IMR-90 (cell line): ENCODE measurements at regions not wholly inside any gene's neighbourhood (a gene's known extent, or its start where the extent isn't known, plus 50 kb on each side); places are given as distances from the start of the nearest gene placed in this dataset.

ENCODE experiments used
- ATAC-seq: fragments of 200-7000 bp; cut with Tn5 transposase; 2 replicates; pipeline ENCODE4 v1.9.1; 2020; ENCODE audit warnings: low read depth, mild to moderate bottlenecking, moderate library complexity
- BruUV-seq: library from RNA; stranded (reverse); fragments of 400-500 nt; replicated peaks from 2 replicates; lab custom pipeline; 2021; lab: Mats Ljungman, UMichigan
- CTCF ChIA-PET: fragments of 300-600 bp; formaldehyde crosslinking; extraction: SDS; loops from one replicate; lab custom pipeline; 2021; ENCODE audit warnings: antibody characterized with exemption; lab: Yijun Ruan, JAX
- POLR2A ChIA-PET: fragments of 300-600 bp; sonication (Branson Sonifier 250); formaldehyde crosslinking; loops from one replicate; lab custom pipeline; 2022; ENCODE audit warnings: antibody characterized with exemption; ENCODE audit not compliant: unreplicated experiment; lab: Charles Lee
- DNase-seq: peaks from one replicate; pipeline ENCODE4 v3.0.0; 2013
- H2AFZ ChIP-seq: replicated peaks from 2 replicates; pipeline ENCODE3; 2013; ENCODE audit warnings: low read length, mild to moderate bottlenecking; ENCODE audit not compliant: poor library complexity
- H2AK5ac ChIP-seq: 2 replicates; pipeline ENCODE4 v1.6.1; 2013; ENCODE audit warnings: low read depth, low read length, inconsistent platforms
- H2AK9ac ChIP-seq: replicated peaks from 2 replicates; pipeline ENCODE3; 2013; ENCODE audit warnings: mild to moderate bottlenecking, low read depth, low read length, moderate library complexity; ENCODE audit not compliant: poor library complexity
- H2BK120ac ChIP-seq: 2 replicates; pipeline ENCODE4 v1.6.1; 2013; ENCODE audit warnings: low read depth, low read length, inconsistent platforms
- H2BK15ac ChIP-seq: 3 replicates; pipeline ENCODE4 v1.6.1; 2013; ENCODE audit warnings: low read depth, low read length, inconsistent platforms
- H2BK20ac ChIP-seq: 2 replicates; pipeline ENCODE4 v1.6.1; 2013; ENCODE audit warnings: low read depth, mild to moderate bottlenecking, inconsistent platforms, low read length, moderate library complexity
- H2BK5ac ChIP-seq: 2 replicates; pipeline ENCODE4 v1.6.1; 2013; ENCODE audit warnings: mild to moderate bottlenecking, low read depth, low read length, inconsistent platforms; ENCODE audit not compliant: poor library complexity, severe bottlenecking
- H3K14ac ChIP-seq: replicated peaks from 2 replicates; pipeline ENCODE4 v1.6.1; 2013; ENCODE audit warnings: low read depth, low read length, inconsistent platforms
- H3K18ac ChIP-seq: 2 replicates; pipeline ENCODE4 v1.6.1; 2013; ENCODE audit warnings: low read depth, low read length, control low read depth
- H3K23ac ChIP-seq: 2 replicates; pipeline ENCODE4 v1.6.1; 2013; ENCODE audit warnings: low read depth, low read length, inconsistent platforms
- H3K27ac ChIP-seq: 2 replicates; pipeline ENCODE4 v1.5.1; 2013; ENCODE audit warnings: mild to moderate bottlenecking, control low read depth, low read length; ENCODE audit not compliant: insufficient read depth
- H3K27me3 ChIP-seq: 2 replicates; pipeline ENCODE4 v1.6.1; 2013; ENCODE audit warnings: low read length; ENCODE audit not compliant: control insufficient read depth, insufficient read depth
- H3K36me3 ChIP-seq: 2 replicates; pipeline ENCODE4 v1.6.1; 2013; ENCODE audit warnings: low read length, mixed read lengths; ENCODE audit not compliant: control insufficient read depth, insufficient read depth
- H3K4ac ChIP-seq: 2 replicates; pipeline ENCODE4 v1.6.1; 2013; ENCODE audit warnings: low read depth, low read length, inconsistent platforms
- H3K4me1 ChIP-seq: 2 replicates; pipeline ENCODE4 v1.6.1; 2013; ENCODE audit warnings: low read length, mixed read lengths; ENCODE audit not compliant: control insufficient read depth, insufficient read depth
- H3K4me2 ChIP-seq: 2 replicates; pipeline ENCODE4 v1.6.1; 2013; ENCODE audit warnings: low read depth, mild to moderate bottlenecking, control low read depth, low read length, moderate library complexity
- H3K4me3 ChIP-seq: 2 replicates; pipeline ENCODE4 v1.5.1; 2013; ENCODE audit warnings: low read depth, mild to moderate bottlenecking, control low read depth, low read length, moderate library complexity; ENCODE audit not compliant: insufficient read depth
- H3K56ac ChIP-seq: 2 replicates; pipeline ENCODE4 v1.6.1; 2013; ENCODE audit warnings: low read length, inconsistent platforms; ENCODE audit not compliant: insufficient read depth; ENCODE audit errors: extremely low read depth
- H3K79me1 ChIP-seq, 2 experiments: 2 replicates each; pipeline ENCODE4 v1.6.1; 2013; ENCODE audit warnings: low read length in 2 of 2, inconsistent platforms in 1 of 2, low read depth in 1 of 2
- H3K9ac ChIP-seq: 2 replicates; pipeline ENCODE4 v1.6.1; 2013; ENCODE audit warnings: low read depth, low read length, control low read depth
- H3K9me1 ChIP-seq: 2 replicates; pipeline ENCODE4 v1.6.1; 2013; ENCODE audit warnings: low read length, inconsistent platforms; ENCODE audit not compliant: insufficient read depth
- H3K9me3 ChIP-seq: 2 replicates; pipeline ENCODE4 v1.6.1; 2013; ENCODE audit warnings: low read length; ENCODE audit not compliant: control insufficient read depth, insufficient read depth
- H4K20me1 ChIP-seq: 2 replicates; pipeline ENCODE4 v1.6.1; 2013; ENCODE audit warnings: low read length, inconsistent platforms; ENCODE audit not compliant: insufficient read depth
- H4K5ac ChIP-seq: 2 replicates; pipeline ENCODE4 v1.6.1; 2013; ENCODE audit warnings: mild to moderate bottlenecking, low read depth, low read length, control low read depth
- H4K8ac ChIP-seq, 2 experiments: 2 replicates each; pipeline ENCODE4 v1.6.1; 2013; ENCODE audit warnings: low read depth in 2 of 2, low read length in 2 of 2, control low read depth in 1 of 2, inconsistent platforms in 1 of 2
- H4K91ac ChIP-seq: 2 replicates; pipeline ENCODE4 v1.6.1; 2013; ENCODE audit warnings: low read depth, low read length, inconsistent platforms; ENCODE audit not compliant: insufficient read depth
- ELK1 ChIP-seq: fragments of 150-350 bp; IDR thresholded peaks from 2 replicates; pipeline ENCODE4 v1.6.1; 2016; ENCODE audit warnings: low read depth, mild to moderate bottlenecking, low read length, moderate library complexity, borderline replicate concordance
- NFE2L2 ChIP-seq: fragments of 150-350 bp; IDR thresholded peaks from 2 replicates; pipeline ENCODE4 v1.6.1; 2016; ENCODE audit warnings: low read depth, mild to moderate bottlenecking, low read length
- RCOR1 ChIP-seq: IDR thresholded peaks from 2 replicates; pipeline ENCODE4 v1.6.1; 2012; ENCODE audit warnings: mild to moderate bottlenecking, low read length, improper control_type of control experiment; ENCODE audit not compliant: insufficient replicate concordance
- dilution Hi-C: fragments of 300-500 bp; cut with HindIII; formaldehyde crosslinking; loops from one replicate; pipeline ENCODE4 v1.14.3; 2018; ENCODE audit warnings: low sequenced_read_pairs; ENCODE audit not compliant: unreplicated experiment
- in situ Hi-C: fragments of 300-500 bp; cut with MboI; formaldehyde crosslinking; loops from 3 replicates; pipeline ENCODE4 v1.14.3; 2019; ENCODE audit warnings: low sequenced_read_pairs, inconsistent platforms, mixed read lengths
- intact Hi-C: fragments of 100-400 bp; cut with micrococcal nuclease; formaldehyde crosslinking; loops from 2 replicates; pipeline ENCODE4 v1.10.0; 2022

- no peak overlapping the region for H2AFZ ChIP-seq
- intact Hi-C loops (no loop called here), in situ Hi-C loops (no loop called here), dilution Hi-C loops (no loop called here)
- H2BK120ac ChIP-seq = no peak overlapping the region
- ChIA-PET POLR2A (no interaction called here), CTCF (no interaction called here)
- H4K20me1 ChIP-seq = no peaks in the 10 kb centered on the region
- ATAC-seq = no peak
- no peaks in the 10 kb centered on the region for H3K9me3 ChIP-seq
- H4K91ac ChIP-seq = no peak overlapping the region
- H2BK5ac ChIP-seq = no peak overlapping the region
- H3K4me1 ChIP-seq = 0 out of 2 replicates have a peak, but pooled peaks cover 2% of the 10 kb centered on the region
- H3K23ac ChIP-seq = no peak overlapping the region
- no peak overlapping the region for H3K9ac ChIP-seq
- no peak overlapping the region for H2AK5ac ChIP-seq
- no peak overlapping the region for H3K4me3 ChIP-seq
- H2AK9ac ChIP-seq = no peak overlapping the region
- no peak overlapping the region for H2BK15ac ChIP-seq
- no peaks in the 10 kb centered on the region for H3K27me3 ChIP-seq
- no peak overlapping the region for H3K4me2 ChIP-seq
- no peaks in the 10 kb centered on the region for H3K79me1 ChIP-seq
- no peaks in the 10 kb centered on the region for H3K36me3 ChIP-seq
- no peak overlapping the region for H4K8ac ChIP-seq
- H3K18ac ChIP-seq = no peak overlapping the region
- H3K4ac ChIP-seq = no peak overlapping the region
- H2BK20ac ChIP-seq = no peak overlapping the region
- no peak overlapping the region for H4K5ac ChIP-seq
- DNase-seq = no peak
- no peak overlapping the region for H3K14ac ChIP-seq
- H3K56ac ChIP-seq = no peak overlapping the region
- TF ChIP-seq ELK1 = no peak
- TF ChIP-seq RCOR1 = no peak
- no peak for TF ChIP-seq NFE2L2
- H3K27ac ChIP-seq = no peak overlapping the region
- H3K9me1 ChIP-seq = no peaks in the 10 kb centered on the region
- no TSS peak for BruUV-seq
Observed at GRCh38 chr4:177091515-177091914, 218.2 kb upstream of the NEIL3 start.
